Brain microvascular endothelial cell (primary cell): ENCODE measurements at regions not wholly inside any gene's neighbourhood (a gene's known extent, or its start where the extent isn't known, plus 50 kb on each side); places are given as distances from the start of the nearest gene placed in this dataset.

Source experiments
- DNase-seq: peaks from one replicate; pipeline ENCODE4 v3.0.0-alpha.2; 2020
- H3K27ac ChIP-seq: fragments of 250-450 bp; sonication (Bioruptor Pico); 2 replicates; pipeline ENCODE4 v1.5.1; 2020; ENCODE audit warnings: mild to moderate bottlenecking, moderate library complexity
- H3K27me3 ChIP-seq: fragments of 250-450 bp; sonication (Bioruptor Pico); replicated peaks from 2 replicates; pipeline ENCODE4 v1.5.1; 2020; ENCODE audit warnings: mild to moderate bottlenecking
- H3K36me3 ChIP-seq: fragments of 250-450 bp; sonication (Bioruptor Pico); replicated peaks from 2 replicates; pipeline ENCODE4 v1.5.1; 2020; ENCODE audit warnings: mild to moderate bottlenecking
- H3K4me3 ChIP-seq: 2 replicates; pipeline ENCODE4 v1.5.1; 2011; ENCODE audit warnings: low read depth, mild to moderate bottlenecking, control low read depth, low read length, moderate library complexity
- in situ Hi-C: cut with HindIII; loops from 2 replicates; pipeline ENCODE4 v1.10.0; 2017; ENCODE audit warnings: low sequenced_read_pairs, low pct_ligation_motif_present
- TF ChIP-seq, protein P1 (sequence below): IDR thresholded peaks from 2 replicates; pipeline ENCODE4 v1.5.1; 2011; ENCODE audit warnings: low read depth, mild to moderate bottlenecking, moderate library complexity, low read length, control low read depth, inconsistent platforms; ENCODE audit errors: missing control alignments

GRCh38 chr18:55768255-55768654, 180.3 kb upstream of the TCF4 start:
- Histone ChIP-seq H3K27me3 (no peaks in the 10 kb centered on the region), H3K4me3 (no peak overlapping the region), H3K36me3 (no peaks in the 10 kb centered on the region), H3K27ac (no peak overlapping the region)
- in situ Hi-C loops: no loop called here
- TF ChIP-seq, protein P1, sequence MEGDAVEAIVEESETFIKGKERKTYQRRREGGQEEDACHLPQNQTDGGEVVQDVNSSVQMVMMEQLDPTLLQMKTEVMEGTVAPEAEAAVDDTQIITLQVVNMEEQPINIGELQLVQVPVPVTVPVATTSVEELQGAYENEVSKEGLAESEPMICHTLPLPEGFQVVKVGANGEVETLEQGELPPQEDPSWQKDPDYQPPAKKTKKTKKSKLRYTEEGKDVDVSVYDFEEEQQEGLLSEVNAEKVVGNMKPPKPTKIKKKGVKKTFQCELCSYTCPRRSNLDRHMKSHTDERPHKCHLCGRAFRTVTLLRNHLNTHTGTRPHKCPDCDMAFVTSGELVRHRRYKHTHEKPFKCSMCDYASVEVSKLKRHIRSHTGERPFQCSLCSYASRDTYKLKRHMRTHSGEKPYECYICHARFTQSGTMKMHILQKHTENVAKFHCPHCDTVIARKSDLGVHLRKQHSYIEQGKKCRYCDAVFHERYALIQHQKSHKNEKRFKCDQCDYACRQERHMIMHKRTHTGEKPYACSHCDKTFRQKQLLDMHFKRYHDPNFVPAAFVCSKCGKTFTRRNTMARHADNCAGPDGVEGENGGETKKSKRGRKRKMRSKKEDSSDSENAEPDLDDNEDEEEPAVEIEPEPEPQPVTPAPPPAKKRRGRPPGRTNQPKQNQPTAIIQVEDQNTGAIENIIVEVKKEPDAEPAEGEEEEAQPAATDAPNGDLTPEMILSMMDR: no peak
- no peak for DNase-seq

DNA sequence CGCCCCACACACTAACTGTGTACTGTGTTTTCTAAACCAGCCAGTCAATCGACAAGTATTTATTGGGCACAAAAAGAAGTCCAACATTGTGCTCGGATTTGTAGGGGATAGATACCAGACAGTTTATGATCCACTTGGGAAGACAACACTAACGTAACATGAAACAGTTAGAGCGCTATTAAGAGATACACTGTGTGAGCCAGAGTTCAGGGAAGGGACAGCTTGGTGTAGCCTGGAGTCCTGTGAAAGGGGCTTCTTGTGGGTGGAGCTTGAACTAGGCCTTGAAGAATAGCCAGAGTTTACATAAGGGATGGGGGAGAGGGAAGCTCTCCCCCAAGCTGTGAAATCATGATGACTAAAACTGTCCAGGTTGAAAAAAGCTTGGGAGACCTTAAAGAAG, 176.4 kb upstream of the TCF4 start:
- no peaks in the 10 kb centered on the region for H3K36me3 ChIP-seq
- H3K27me3 ChIP-seq: no peaks in the 10 kb centered on the region
- DNase-seq: no peak
- H3K4me3 ChIP-seq: no peak overlapping the region
- in situ Hi-C loops: no loop called here
- H3K27ac ChIP-seq: no peak overlapping the region
- TF ChIP-seq, protein P1: no peak

DNA sequence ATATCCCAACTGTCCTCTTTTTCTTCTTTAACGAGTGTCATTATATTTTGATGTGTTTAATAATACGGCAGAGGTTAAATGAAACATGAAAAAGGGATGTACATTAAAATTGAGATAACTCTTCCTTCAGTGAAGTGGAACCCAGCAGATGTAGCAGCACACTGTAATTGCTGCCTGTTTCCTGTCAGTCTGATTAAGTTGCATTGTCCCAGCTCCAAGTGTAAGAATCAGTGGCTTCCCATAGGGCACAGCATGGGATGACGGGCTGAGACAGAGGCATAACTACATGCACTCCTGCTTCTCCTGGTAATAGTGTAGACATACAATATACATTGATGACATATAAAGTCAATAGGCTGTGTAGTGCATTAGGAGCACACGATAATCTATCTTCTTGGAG, 175.8 kb upstream of the TCF4 start:
- H3K27ac ChIP-seq: no peak overlapping the region
- no peak for DNase-seq
- in situ Hi-C loops: no loop called here
- H3K36me3 ChIP-seq: no peaks in the 10 kb centered on the region
- no peak overlapping the region for H3K4me3 ChIP-seq
- TF ChIP-seq, protein P1: no peak
- H3K27me3 ChIP-seq: no peaks in the 10 kb centered on the region

DNA sequence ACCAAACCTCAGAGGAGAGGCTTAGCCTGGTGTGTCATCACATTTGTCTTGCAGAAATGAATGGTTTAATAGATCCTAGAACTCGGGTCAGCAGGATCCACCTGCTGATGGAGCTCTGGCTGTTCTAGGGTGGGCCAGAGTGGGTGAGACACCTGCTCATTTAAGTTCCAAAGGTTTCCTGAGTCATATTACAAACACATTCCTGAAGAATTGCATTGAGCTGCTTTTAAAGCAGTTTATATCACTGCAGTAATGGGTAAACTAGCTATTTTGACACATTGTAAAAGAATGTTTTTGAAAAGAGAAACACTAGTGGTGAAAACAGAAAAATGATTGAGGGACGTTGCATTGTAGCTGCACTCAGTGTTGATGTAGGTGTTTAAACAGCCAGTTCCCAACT, 175.3 kb upstream of the TCF4 start:
- H3K27ac ChIP-seq: no peak overlapping the region
- no peaks in the 10 kb centered on the region for H3K27me3 ChIP-seq
- H3K36me3 ChIP-seq: no peaks in the 10 kb centered on the region
- in situ Hi-C loops: no loop called here
- TF ChIP-seq, protein P1: no peak
- H3K4me3 ChIP-seq: no peak overlapping the region
- peak; percentile 27 for DNase-seq

- H3K27me3 ChIP-seq: no peaks in the 10 kb centered on the region
- TF ChIP-seq, protein P1: no peak
Observed at GRCh38 chr18:55762424-55762823, 174.4 kb upstream of the TCF4 start.

GRCh38 chr18:55753643-55754263, 165.8 kb upstream of the TCF4 start:
- H3K27me3 ChIP-seq: no peaks in the 10 kb centered on the region
- H3K27ac ChIP-seq: no peak overlapping the region
- TF ChIP-seq, protein P1: no peak
- no peaks in the 10 kb centered on the region for H3K36me3 ChIP-seq
- DNase-seq: no peak
- no peak overlapping the region for H3K4me3 ChIP-seq
- in situ Hi-C loops: no loop called here

More at GRCh38 chr18:55762424-55762823, 174.4 kb upstream of the TCF4 start:
- Histone ChIP-seq H3K27ac (no peak overlapping the region), H3K4me3 (no peak overlapping the region), H3K36me3 (no peaks in the 10 kb centered on the region)
- no peak for DNase-seq
- in situ Hi-C loops: no loop called here
